AG10803 (cell line): ENCODE measurements at regions not wholly inside any gene's neighbourhood (a gene's known extent, or its start where the extent isn't known, plus 50 kb on each side); places are given as distances from the start of the nearest gene placed in this dataset.
A peak's percentile ranks its signal among the peaks of the same experiment; 100 is the strongest.
"Not testable (repeated sequence)": the region's sequence is repeated elsewhere in the genome, so short reads cannot be mapped to it uniquely, and the experiment has no call there.

Experiments used
- DNase-seq: peaks from one replicate; pipeline ENCODE4 v3.0.0; 2010; ENCODE audit warnings: low read depth
- H3K4me3 ChIP-seq: 2 replicates; pipeline ENCODE4 v1.5.1; 2011; ENCODE audit warnings: mild to moderate bottlenecking, low read length, control low read depth
- CTCF ChIP-seq: conservative IDR thresholded peaks from 2 replicates; pipeline ENCODE4 v1.5.1; 2011; ENCODE audit warnings: mild to moderate bottlenecking, low read length, control low read depth, inconsistent platforms

- DNase-seq = no peak
- no peak for TF ChIP-seq CTCF
- no peak overlapping the region for H3K4me3 ChIP-seq
These were observed 95.7 kb upstream of the SVIL start for GRCh38 chr10:29730458-29730857.

GRCh38 chr10:29728541-29729049 lies 93.8 kb upstream of the SVIL start:
- no peak for DNase-seq
- no peak overlapping the region for H3K4me3 ChIP-seq
- TF ChIP-seq CTCF = no peak

- not testable (repeated sequence) for H3K4me3 ChIP-seq, DNase-seq
These were observed 91.2 kb upstream of the SVIL start for GRCh38 chr10:29725927-29726326.

- no peak for DNase-seq
- H3K4me3 ChIP-seq = no peak overlapping the region
- no peak for TF ChIP-seq CTCF
These were observed 90.5 kb upstream of the SVIL start for GRCh38 chr10:29725133-29725720.

- H3K4me3 ChIP-seq = no peak overlapping the region
- peak; percentile 40 for DNase-seq
- no peak for TF ChIP-seq CTCF
These were observed 89.0 kb upstream of the SVIL start for GRCh38 chr10:29723726-29724125.

GRCh38 chr10:29722777-29723176 lies 88.0 kb upstream of the SVIL start:
- H3K4me3 ChIP-seq = no peak overlapping the region
- no peak for TF ChIP-seq CTCF
- no peak for DNase-seq

GRCh38 chr10:29720149-29720548 lies 85.4 kb upstream of the SVIL start:
- TF ChIP-seq CTCF = no peak
- no peak overlapping the region for H3K4me3 ChIP-seq
- DNase-seq = no peak

- TF ChIP-seq CTCF = no peak
- H3K4me3 ChIP-seq = no peak overlapping the region
- no peak for DNase-seq
These were observed 84.5 kb upstream of the SVIL start for GRCh38 chr10:29719281-29719675.
